Right cardiac atrium (tissue), 5 donors: ENCODE measurements at regions not wholly inside any gene's neighbourhood (a gene's known extent, or its start where the extent isn't known, plus 50 kb on each side); places are given as distances from the start of the nearest gene placed in this dataset.

ENCODE experiments used
- ATAC-seq, 2 donors: fragments of 200-7000 bp; cut with Tn5 transposase; one replicate each; pipeline versions ENCODE4 v1.8.0 to v1.9.1; 2020; ENCODE audit warnings: moderate library complexity in 2 of 2, mild to moderate bottlenecking in 1 of 2
- DNase-seq, 3 donors: peaks; one replicate each; pipeline ENCODE4 v3.0.0-alpha.2; 2020
- H3K27ac ChIP-seq: one replicate; pipeline ENCODE4 v1.5.1; 2013; ENCODE audit warnings: mild to moderate bottlenecking, low read length, control low read depth, moderate library complexity
- H3K27me3 ChIP-seq: one replicate; pipeline ENCODE4 v1.6.1; 2013; ENCODE audit not compliant: control insufficient read depth, insufficient read depth
- H3K4me1 ChIP-seq: one replicate; pipeline ENCODE4 v1.6.1; 2013; ENCODE audit warnings: low read length; ENCODE audit not compliant: control insufficient read depth, insufficient read depth
- H3K4me3 ChIP-seq: one replicate; pipeline ENCODE4 v1.5.1; 2013; ENCODE audit warnings: low read length, control low read depth
- H3K9me3 ChIP-seq: one replicate; pipeline ENCODE4 v1.6.1; 2013; ENCODE audit warnings: low read length; ENCODE audit not compliant: control insufficient read depth
- WGBS: extraction: QIAGEN DNeasy Blood & Tissue Kit; methylation state at CpG from one replicate; pipeline ENCODE4 v1.1.7; 2013; 5-methylcytosine and 5-hydroxymethylcytosine counted together
- intact Hi-C, 4 donors: fragments of 100-400 bp; cut with DNase I; formaldehyde crosslinking; loops; one replicate each; pipeline versions ENCODE4 v1.11.0 to v1.14.0; 2022 to 2023
- donor health status: healthy with polysubstance abuse.
- donor health status: DM: no; HTN: yes; CAD: no.
- donor health status: DM: no; HTN: no; CAD: no.
- donor health status: DM: no; HTN: yes; CAD: no; lungs with severe emphysema.
- donor health status: DM: yes; HTN: yes; CAD: no.

DNA sequence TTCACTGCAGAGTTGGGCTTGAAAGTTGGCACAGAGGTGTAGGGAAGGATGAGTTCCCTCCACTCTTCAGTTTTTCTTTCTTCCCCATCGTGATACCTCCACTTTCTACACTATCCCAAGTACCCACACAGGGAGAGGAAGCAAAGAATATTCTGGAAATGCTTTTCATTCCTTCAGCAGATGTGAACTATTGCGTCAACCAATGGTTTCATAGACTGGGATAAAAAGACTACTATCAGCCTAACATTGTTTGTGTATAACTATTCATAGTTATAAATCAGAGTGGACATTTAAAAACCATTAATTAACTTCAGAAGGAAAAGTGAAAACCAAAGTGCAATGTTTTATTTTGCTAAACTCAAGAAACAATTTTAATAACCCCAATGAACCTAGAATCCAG lies 63.6 kb upstream of the MAMDC2 start:
- 84% methylated on average over 2 of the region's 2 CpGs for WGBS
- intact Hi-C loops: no loop called here
- H3K4me3 ChIP-seq: no peak overlapping the region
- DNase-seq (no peak), ATAC-seq (no peak)
- no peaks in the 10 kb centered on the region for H3K4me1 ChIP-seq
- no peak overlapping the region for H3K27ac ChIP-seq
- H3K27me3 ChIP-seq: no peaks in the 10 kb centered on the region
- H3K9me3 ChIP-seq: no peaks in the 10 kb centered on the region

DNA sequence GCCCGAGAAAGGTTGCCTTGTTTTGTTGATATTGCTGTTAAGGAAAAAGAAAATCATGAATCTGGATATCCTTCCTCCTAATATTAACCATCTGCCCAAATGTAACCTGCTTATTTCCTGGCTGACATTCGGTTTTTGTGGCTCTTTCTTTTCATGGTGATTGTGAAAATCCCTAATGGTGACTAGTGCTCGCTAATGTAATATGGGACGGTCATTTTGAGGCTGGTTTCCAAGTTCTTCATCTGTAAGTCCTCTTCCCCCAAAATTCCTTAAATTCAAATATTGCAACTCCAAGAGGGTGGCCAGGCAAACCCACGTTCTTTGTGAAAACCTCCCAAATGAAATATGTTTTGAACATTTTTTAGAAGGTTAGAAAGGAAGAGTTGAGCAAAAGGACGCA lies 63.1 kb upstream of the MAMDC2 start:
- ATAC-seq (no peak), DNase-seq (no peak)
- Histone ChIP-seq H3K4me1 (no peaks in the 10 kb centered on the region), H3K27ac (no peak overlapping the region), H3K9me3 (no peaks in the 10 kb centered on the region), H3K4me3 (no peak overlapping the region), H3K27me3 (no peaks in the 10 kb centered on the region)
- 86% methylated on average over 6 of the region's 6 CpGs for WGBS
- intact Hi-C loops: no loop called here

DNA sequence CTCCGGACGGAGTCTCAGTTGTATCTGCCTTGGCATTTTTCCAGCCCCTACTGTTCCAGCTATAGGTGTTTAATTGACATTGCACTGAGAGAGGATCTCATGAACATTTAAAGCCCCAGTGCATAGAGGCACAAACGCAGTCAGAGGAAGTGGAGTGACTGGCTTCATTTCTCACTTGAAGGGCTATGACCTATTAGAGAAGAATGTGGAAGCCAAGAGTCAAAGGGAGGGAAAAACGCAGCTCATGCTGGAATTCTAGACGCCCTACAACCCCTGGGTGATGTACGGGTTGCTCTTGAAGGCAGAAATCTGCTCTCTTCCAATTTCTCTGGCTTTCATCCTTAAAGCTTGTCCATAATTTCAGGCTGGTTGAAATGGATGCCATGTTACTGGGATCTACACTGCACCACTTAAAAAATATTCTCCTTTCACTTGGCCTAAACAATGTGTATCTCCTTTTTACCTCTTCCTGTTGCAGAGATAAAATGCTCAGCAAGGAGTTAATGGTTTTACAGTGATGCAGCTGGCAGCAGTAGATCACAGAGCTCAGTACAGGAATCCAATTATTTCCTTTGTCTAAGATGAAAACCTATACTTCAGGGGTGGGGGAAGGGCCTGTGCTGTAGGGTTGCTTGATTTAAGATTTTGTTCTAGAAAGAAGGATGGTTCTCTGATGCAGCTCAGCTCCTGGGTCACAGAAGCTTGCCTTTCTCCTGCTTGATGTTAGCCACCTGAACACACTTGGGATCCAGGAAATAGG lies 61.8 kb upstream of the MAMDC2 start:
- Histone ChIP-seq H3K27ac (no peak overlapping the region), H3K4me3 (no peak overlapping the region), H3K27me3 (no peaks in the 10 kb centered on the region), H3K4me1 (no peaks in the 10 kb centered on the region), H3K9me3 (no peaks in the 10 kb centered on the region)
- intact Hi-C loops: no loop called here
- no peak for DNase-seq
- 55% methylated on average over 6 of the region's 6 CpGs for WGBS
- ATAC-seq: no peak

DNA sequence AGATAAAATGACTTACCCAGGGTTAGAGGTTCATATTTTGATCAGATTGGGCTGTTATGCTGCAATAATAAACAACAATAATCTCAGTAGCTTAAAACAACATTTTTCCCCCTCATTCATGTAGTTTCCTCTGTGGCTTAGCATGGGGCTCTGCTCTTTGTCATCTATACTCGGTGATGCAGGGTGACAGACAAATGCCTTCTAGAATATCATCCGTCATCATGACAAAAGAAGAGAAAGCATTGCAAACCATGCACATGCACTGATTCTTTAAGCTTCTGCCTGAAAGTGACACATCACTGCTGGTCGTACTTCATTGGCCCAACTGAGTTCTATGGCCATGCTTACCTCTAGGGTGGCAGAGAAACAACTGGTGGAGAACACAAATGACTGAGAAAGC lies 58.8 kb upstream of the MAMDC2 start:
- no peaks in the 10 kb centered on the region for H3K9me3 ChIP-seq
- H3K4me3 ChIP-seq: no peak overlapping the region
- no peak for ATAC-seq
- WGBS: 81% methylated on average over 3 of the region's 3 CpGs
- intact Hi-C loops: loop anchor here in 1 of 4 donors (2.0 kb wide), 1 partner anchor 42 kb away; no protein-coding TSS in a partner anchor
- no peak for DNase-seq
- H3K27me3 ChIP-seq: no peaks in the 10 kb centered on the region
- no peak overlapping the region for H3K27ac ChIP-seq
- no peaks in the 10 kb centered on the region for H3K4me1 ChIP-seq

DNA sequence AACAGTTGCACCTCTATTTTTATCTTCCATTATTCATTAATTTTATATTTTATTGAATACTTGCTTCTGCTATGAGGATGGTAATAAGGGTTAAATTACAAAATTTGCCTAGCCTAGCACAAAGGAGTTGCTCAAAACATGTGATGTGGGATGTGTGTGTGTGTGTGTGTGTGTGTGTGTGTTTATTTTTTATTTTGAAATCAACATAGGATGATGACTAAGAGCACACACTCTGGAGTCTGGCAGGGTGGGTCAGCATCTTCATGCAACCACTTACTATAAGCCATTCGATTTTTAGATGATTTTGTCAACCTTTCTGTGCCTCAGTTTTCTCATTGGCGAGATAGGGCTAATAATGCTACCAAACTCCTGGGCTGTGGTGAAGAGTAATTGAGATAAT lies 57.7 kb upstream of the MAMDC2 start:
- H3K4me1 ChIP-seq: no peaks in the 10 kb centered on the region
- no peaks in the 10 kb centered on the region for H3K27me3 ChIP-seq
- 83% methylated on average over 2 of the region's 2 CpGs for WGBS
- H3K27ac ChIP-seq: no peak overlapping the region
- H3K9me3 ChIP-seq: no peaks in the 10 kb centered on the region
- ATAC-seq: no peak
- intact Hi-C loops: loop anchor here in 1 of 4 donors (2.0 kb wide), 1 partner anchor 41 kb away; no protein-coding TSS in a partner anchor
- H3K4me3 ChIP-seq: no peak overlapping the region
- no peak for DNase-seq

DNA sequence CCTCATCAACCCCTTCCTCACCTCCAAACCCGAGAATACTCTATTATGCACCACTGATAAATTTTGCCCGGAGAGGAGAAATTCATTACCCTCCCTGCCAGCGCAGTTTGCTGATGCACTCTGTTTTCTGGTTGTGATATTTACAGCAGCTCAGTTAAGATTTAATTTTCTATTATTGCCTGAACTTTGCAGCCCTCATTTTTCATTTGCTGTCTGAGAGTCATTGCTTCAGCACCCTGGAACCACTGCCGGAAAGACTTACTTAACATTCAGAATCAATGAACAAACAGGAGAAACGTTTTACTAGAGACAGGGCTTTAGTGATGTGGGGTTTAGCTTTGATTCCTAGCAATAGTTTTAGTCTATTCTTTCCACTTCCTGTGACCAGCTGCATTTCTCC lies 56.7 kb upstream of the MAMDC2 start:
- intact Hi-C loops: no loop called here
- ATAC-seq (no peak), DNase-seq (no peak)
- H3K27me3 ChIP-seq: no peaks in the 10 kb centered on the region
- H3K27ac ChIP-seq: no peak overlapping the region
- no peak overlapping the region for H3K4me3 ChIP-seq
- H3K4me1 ChIP-seq: no peaks in the 10 kb centered on the region
- WGBS: 56% methylated on average over 5 of the region's 5 CpGs
- H3K9me3 ChIP-seq: no peaks in the 10 kb centered on the region

DNA sequence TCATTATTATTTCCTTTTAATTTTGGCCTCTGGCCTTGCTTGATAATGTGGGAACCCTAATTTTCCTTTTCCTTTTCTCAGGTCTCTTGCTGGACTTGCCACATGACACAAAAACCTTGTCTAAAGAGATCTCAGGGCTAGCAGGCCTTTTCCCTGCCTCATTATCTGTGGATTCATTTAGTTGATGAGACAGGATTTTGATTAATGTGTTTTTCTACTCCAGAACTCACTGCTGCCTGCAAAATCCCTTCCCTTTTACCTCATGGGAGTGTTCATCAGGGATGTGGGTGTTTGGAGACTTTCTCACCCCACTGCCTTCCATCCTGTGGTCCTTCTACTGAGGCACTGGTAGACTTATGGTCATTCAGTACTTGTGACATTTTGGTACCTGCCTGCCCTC lies 56.2 kb upstream of the MAMDC2 start:
- no peak for DNase-seq
- no peaks in the 10 kb centered on the region for H3K9me3 ChIP-seq
- ATAC-seq: no peak
- intact Hi-C loops: no loop called here
- no peaks in the 10 kb centered on the region for H3K27me3 ChIP-seq
- H3K27ac ChIP-seq: no peak overlapping the region
- H3K4me1 ChIP-seq: no peaks in the 10 kb centered on the region
- H3K4me3 ChIP-seq: no peak overlapping the region

DNA sequence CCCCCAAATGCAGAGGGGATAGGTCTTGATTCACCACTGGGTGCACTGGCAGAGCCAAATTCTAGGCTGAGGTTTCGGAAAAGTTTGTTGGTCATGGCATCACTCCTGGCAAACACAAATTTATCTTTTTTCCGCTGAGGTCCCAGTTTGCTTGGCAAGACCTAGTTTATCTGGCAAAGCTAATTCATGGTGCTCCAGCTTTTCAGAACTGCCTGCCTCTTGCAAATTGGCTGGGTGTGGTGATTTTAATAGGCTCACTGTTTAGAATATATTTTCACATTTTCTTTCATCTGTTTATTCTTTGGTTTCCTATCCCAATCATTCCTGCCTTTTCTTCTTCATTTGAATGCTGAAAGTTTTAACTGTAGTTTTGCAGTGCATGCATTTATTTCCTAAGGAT lies 50.5 kb upstream of the MAMDC2 start:
- intact Hi-C loops: loop anchor here in 1 of 4 donors (10.0 kb wide), 1 partner anchor 52 kb away; the partner anchor contains the start of gene MAMDC2
- no peak overlapping the region for H3K27ac ChIP-seq
- no peaks in the 10 kb centered on the region for H3K27me3 ChIP-seq

More for the DNA sequence above, 50.5 kb upstream of the MAMDC2 start:
- H3K4me1 ChIP-seq: no peaks in the 10 kb centered on the region
- WGBS: 49% methylated on average over 2 of the region's 2 CpGs
- DNase-seq (no peak), ATAC-seq (no peak)
- no peak overlapping the region for H3K4me3 ChIP-seq
- no peaks in the 10 kb centered on the region for H3K9me3 ChIP-seq
